ENCODE measurements at regions not wholly inside any gene's neighbourhood (a gene's known extent, or its start where the extent isn't known, plus 50 kb on each side); places are given as distances from the start of the nearest gene placed in this dataset.

- TF ChIP-seq CTCF (IDR thresholded peaks at IDR 0.05; ENCODE audit: low read depth, low read length), result no peak
- no peak for TF ChIP-seq MYC (IDR thresholded peaks at IDR 0.05; ENCODE audit: low read depth, low read length)
- no peak for TF ChIP-seq POLR2A (IDR thresholded peaks at IDR 0.05; ENCODE audit: extremely low read depth, insufficient read length)
These were observed 157.6 kb upstream of the MDGA2 start for GRCh38 chr14:47833011-47833410.
